HepG2 (cell line): ENCODE measurements at regions not wholly inside any gene's neighbourhood (a gene's known extent, or its start where the extent isn't known, plus 50 kb on each side); places are given as distances from the start of the nearest gene placed in this dataset.

Experiments
- DPF2 ChIP-seq: sonication (generic); formaldehyde crosslinking; IDR thresholded peaks from 2 replicates; pipeline ENCODE4 v1.4.0; 2020; ENCODE audit warnings: mild to moderate bottlenecking, low read depth, missing genetic modification reagents, borderline replicate concordance
- ELF3 ChIP-seq: IDR thresholded peaks from 2 replicates; pipeline ENCODE4 v1.6.1; 2016; ENCODE audit warnings: missing genetic modification reagents, missing compliant biosample characterization
- ETV5 ChIP-seq: IDR thresholded peaks from 2 replicates; pipeline ENCODE4 v1.6.1; 2018; ENCODE audit warnings: missing biosample characterization, missing genetic modification reagents, inconsistent platforms, borderline replicate concordance
- ISL2 ChIP-seq: sonication (generic); formaldehyde crosslinking; IDR thresholded peaks from 2 replicates; pipeline ENCODE4 v1.5.0; 2020; ENCODE audit warnings: missing genetic modification reagents
- MEIS2 ChIP-seq: sonication (generic); formaldehyde crosslinking; IDR thresholded peaks from 2 replicates; pipeline ENCODE4 v1.9.0; 2021; ENCODE audit warnings: mild to moderate bottlenecking, missing genetic modification reagents
- NR2C2 ChIP-seq: sonication (generic); formaldehyde crosslinking; IDR thresholded peaks from 2 replicates; pipeline ENCODE4 v1.4.0; 2020; ENCODE audit warnings: missing genetic modification reagents, mild to moderate bottlenecking, moderate library complexity, borderline replicate concordance
- NR2F6 ChIP-seq, 2 experiments: IDR thresholded peaks; 2 replicates each; pipeline ENCODE4 v1.6.1; 2016; ENCODE audit warnings: antibody characterized with exemption in 1 of 2, mild to moderate bottlenecking in 1 of 2
- RXRB ChIP-seq: IDR thresholded peaks from 2 replicates; pipeline ENCODE4 v1.6.1; 2016; ENCODE audit warnings: borderline replicate concordance, missing genetic modification reagents, missing compliant biosample characterization
- TFAP4 ChIP-seq: sonication (generic); IDR thresholded peaks from 2 replicates; pipeline ENCODE4 v1.6.1; 2016; ENCODE audit warnings: low read depth, borderline replicate concordance
- THAP9 ChIP-seq: sonication (generic); formaldehyde crosslinking; IDR thresholded peaks from 2 replicates; pipeline ENCODE4; 2020; ENCODE audit warnings: missing genetic modification reagents, mild to moderate bottlenecking, borderline replicate concordance
- ZFP36 ChIP-seq: fragments of 150-350 bp; IDR thresholded peaks from 2 replicates; pipeline ENCODE4 v1.6.1; 2018; ENCODE audit warnings: borderline replicate concordance, low read length, low read depth; ENCODE audit not compliant: partially characterized antibody
- TF ChIP-seq, protein P1 (sequence below): sonication (generic); formaldehyde crosslinking; conservative IDR thresholded peaks from 2 replicates; pipeline ENCODE4 v1.4.0; 2020; ENCODE audit warnings: missing genetic modification reagents
- TF ChIP-seq, protein P2 (sequence below): sonication (generic); formaldehyde crosslinking; IDR thresholded peaks from 2 replicates; pipeline ENCODE4 v1.4.0; 2020; ENCODE audit warnings: low read depth, mild to moderate bottlenecking, missing genetic modification reagents
- TF ChIP-seq, protein P3 (sequence below): sonication (generic); formaldehyde crosslinking; IDR thresholded peaks from 2 replicates; pipeline ENCODE4 v1.4.0; 2020; ENCODE audit warnings: missing genetic modification reagents
- TF ChIP-seq, protein P4 (sequence below): sonication (generic); formaldehyde crosslinking; IDR thresholded peaks from 2 replicates; pipeline ENCODE4 v1.8.0; 2022; ENCODE audit warnings: mild to moderate bottlenecking, missing genetic modification reagents

GRCh38 chr16:31701734-31702133, 171.9 kb upstream of the ZNF267 start (continued):
- TF ChIP-seq, protein P1, sequence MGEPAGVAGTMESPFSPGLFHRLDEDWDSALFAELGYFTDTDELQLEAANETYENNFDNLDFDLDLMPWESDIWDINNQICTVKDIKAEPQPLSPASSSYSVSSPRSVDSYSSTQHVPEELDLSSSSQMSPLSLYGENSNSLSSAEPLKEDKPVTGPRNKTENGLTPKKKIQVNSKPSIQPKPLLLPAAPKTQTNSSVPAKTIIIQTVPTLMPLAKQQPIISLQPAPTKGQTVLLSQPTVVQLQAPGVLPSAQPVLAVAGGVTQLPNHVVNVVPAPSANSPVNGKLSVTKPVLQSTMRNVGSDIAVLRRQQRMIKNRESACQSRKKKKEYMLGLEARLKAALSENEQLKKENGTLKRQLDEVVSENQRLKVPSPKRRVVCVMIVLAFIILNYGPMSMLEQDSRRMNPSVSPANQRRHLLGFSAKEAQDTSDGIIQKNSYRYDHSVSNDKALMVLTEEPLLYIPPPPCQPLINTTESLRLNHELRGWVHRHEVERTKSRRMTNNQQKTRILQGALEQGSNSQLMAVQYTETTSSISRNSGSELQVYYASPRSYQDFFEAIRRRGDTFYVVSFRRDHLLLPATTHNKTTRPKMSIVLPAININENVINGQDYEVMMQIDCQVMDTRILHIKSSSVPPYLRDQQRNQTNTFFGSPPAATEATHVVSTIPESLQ (CRISPR knock-in tag): no peak
- TF ChIP-seq ETV5 (CRISPR knock-in tag) (0 out of 2 replicates have a peak, but pooled peaks have one; percentile 11), RXRB (CRISPR knock-in tag) (0 out of 2 replicates have a peak, but pooled peaks have one; percentile 11), ISL2 (no peak), DPF2 (peak; percentile 41; the same call in 1 of the 2 replicates), NR2F6 (IDR thresholded peaks at IDR 0.05) (no peak), NR2F6 (CRISPR knock-in tag; IDR thresholded peaks at IDR 0.05) (0 out of 2 replicates have a peak, but pooled peaks have one; percentile 28), ELF3 (CRISPR knock-in tag) (no peak), NR2C2 (no peak), ZFP36 (no peak), THAP9 (CRISPR knock-in tag) (0 out of 2 replicates have a peak, but pooled peaks have one; percentile 15), TFAP4 (no peak), MEIS2 (peak; percentile 21; the same call in 1 of the 2 replicates)
- TF ChIP-seq, protein P2, sequence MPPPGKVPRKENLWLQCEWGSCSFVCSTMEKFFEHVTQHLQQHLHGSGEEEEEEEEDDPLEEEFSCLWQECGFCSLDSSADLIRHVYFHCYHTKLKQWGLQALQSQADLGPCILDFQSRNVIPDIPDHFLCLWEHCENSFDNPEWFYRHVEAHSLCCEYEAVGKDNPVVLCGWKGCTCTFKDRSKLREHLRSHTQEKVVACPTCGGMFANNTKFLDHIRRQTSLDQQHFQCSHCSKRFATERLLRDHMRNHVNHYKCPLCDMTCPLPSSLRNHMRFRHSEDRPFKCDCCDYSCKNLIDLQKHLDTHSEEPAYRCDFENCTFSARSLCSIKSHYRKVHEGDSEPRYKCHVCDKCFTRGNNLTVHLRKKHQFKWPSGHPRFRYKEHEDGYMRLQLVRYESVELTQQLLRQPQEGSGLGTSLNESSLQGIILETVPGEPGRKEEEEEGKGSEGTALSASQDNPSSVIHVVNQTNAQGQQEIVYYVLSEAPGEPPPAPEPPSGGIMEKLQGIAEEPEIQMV (CRISPR knock-in tag): 0 out of 2 replicates have a peak, but pooled peaks have one; percentile 30
- TF ChIP-seq, protein P3, sequence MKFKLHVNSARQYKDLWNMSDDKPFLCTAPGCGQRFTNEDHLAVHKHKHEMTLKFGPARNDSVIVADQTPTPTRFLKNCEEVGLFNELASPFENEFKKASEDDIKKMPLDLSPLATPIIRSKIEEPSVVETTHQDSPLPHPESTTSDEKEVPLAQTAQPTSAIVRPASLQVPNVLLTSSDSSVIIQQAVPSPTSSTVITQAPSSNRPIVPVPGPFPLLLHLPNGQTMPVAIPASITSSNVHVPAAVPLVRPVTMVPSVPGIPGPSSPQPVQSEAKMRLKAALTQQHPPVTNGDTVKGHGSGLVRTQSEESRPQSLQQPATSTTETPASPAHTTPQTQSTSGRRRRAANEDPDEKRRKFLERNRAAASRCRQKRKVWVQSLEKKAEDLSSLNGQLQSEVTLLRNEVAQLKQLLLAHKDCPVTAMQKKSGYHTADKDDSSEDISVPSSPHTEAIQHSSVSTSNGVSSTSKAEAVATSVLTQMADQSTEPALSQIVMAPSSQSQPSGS (CRISPR knock-in tag): no peak
- TF ChIP-seq, protein P4, sequence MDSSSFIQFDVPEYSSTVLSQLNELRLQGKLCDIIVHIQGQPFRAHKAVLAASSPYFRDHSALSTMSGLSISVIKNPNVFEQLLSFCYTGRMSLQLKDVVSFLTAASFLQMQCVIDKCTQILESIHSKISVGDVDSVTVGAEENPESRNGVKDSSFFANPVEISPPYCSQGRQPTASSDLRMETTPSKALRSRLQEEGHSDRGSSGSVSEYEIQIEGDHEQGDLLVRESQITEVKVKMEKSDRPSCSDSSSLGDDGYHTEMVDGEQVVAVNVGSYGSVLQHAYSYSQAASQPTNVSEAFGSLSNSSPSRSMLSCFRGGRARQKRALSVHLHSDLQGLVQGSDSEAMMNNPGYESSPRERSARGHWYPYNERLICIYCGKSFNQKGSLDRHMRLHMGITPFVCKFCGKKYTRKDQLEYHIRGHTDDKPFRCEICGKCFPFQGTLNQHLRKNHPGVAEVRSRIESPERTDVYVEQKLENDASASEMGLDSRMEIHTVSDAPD (CRISPR knock-in tag): no peak
